Liver (tissue), 8 donors: ENCODE measurements at regions not wholly inside any gene's neighbourhood (a gene's known extent, or its start where the extent isn't known, plus 50 kb on each side); places are given as distances from the start of the nearest gene placed in this dataset.

ENCODE experiments used
- DNase-seq: peaks from one replicate; pipeline ENCODE4 v3.0.0-alpha.2; 2017; ENCODE audit warnings: low spot score
- H3K27ac ChIP-seq, 2 donors: one replicate each; pipeline ENCODE4 v1.7.0; 2013; ENCODE audit warnings: inconsistent platforms in 2 of 2, low read length in 2 of 2, control low read depth in 1 of 2, low read depth in 1 of 2, mild to moderate bottlenecking in 1 of 2
- H3K27me3 ChIP-seq, 4 donors: one replicate each; pipeline versions ENCODE4 v1.6.1 to v1.7.0; 2013; ENCODE audit warnings: low read length in 3 of 4, inconsistent platforms in 1 of 4, mild to moderate bottlenecking in 1 of 4, moderate library complexity in 1 of 4; ENCODE audit not compliant: control insufficient read depth in 4 of 4, insufficient read depth in 4 of 4
- H3K36me3 ChIP-seq, 4 donors: one replicate each; pipeline versions ENCODE4 v1.6.1 to v1.7.0; 2013; ENCODE audit warnings: low read length in 3 of 4, mild to moderate bottlenecking in 3 of 4, low read depth in 1 of 4, moderate library complexity in 1 of 4; ENCODE audit not compliant: control insufficient read depth in 4 of 4, insufficient read depth in 3 of 4
- H3K4me1 ChIP-seq, 4 donors: one replicate each; pipeline versions ENCODE4 v1.6.1 to v1.7.0; 2013; ENCODE audit warnings: low read length in 3 of 4, mild to moderate bottlenecking in 3 of 4, moderate library complexity in 1 of 4; ENCODE audit not compliant: control insufficient read depth in 4 of 4, insufficient read depth in 4 of 4
- H3K4me3 ChIP-seq, 3 donors: one replicate each; pipeline versions ENCODE4 v1.6.1 to v1.7.0; 2013; ENCODE audit warnings: low read length in 3 of 3, control low read depth in 1 of 3, low read depth in 1 of 3, mild to moderate bottlenecking in 1 of 3
- H3K9ac ChIP-seq, 2 donors: one replicate each; pipeline ENCODE4 v1.7.0; 2013; ENCODE audit warnings: low read length in 2 of 2, mild to moderate bottlenecking in 2 of 2, moderate library complexity in 2 of 2, control low read depth in 1 of 2, low read depth in 1 of 2
- H3K9me3 ChIP-seq, 4 donors: one replicate each; pipeline versions ENCODE4 v1.6.1 to v1.7.0; 2013; ENCODE audit warnings: low read length in 3 of 4; ENCODE audit not compliant: control insufficient read depth in 4 of 4
- ATF3 ChIP-seq: IDR thresholded peaks from 2 replicates; pipeline ENCODE4 v1.6.1; 2016; ENCODE audit warnings: antibody characterized with exemption
- CTCF ChIP-seq: fragments of 150-350 bp; IDR thresholded peaks from 2 replicates; pipeline ENCODE4 v1.5.1; 2017; ENCODE audit warnings: improper control_type of control experiment, low read depth, low read length; ENCODE audit not compliant: missing input control
- EGR1 ChIP-seq, 2 donors: IDR thresholded peaks; 2 replicates each; pipeline ENCODE4 v1.6.1; 2016 to 2018; ENCODE audit warnings: antibody characterized with exemption in 2 of 2, low read depth in 2 of 2
- FOXA1 ChIP-seq: IDR thresholded peaks from 2 replicates; pipeline ENCODE4 v1.6.1; 2016; ENCODE audit warnings: antibody characterized with exemption
- FOXA2 ChIP-seq: IDR thresholded peaks from 2 replicates; pipeline ENCODE4 v1.6.1; 2016; ENCODE audit warnings: antibody characterized with exemption
- GABPA ChIP-seq, 2 donors: IDR thresholded peaks in 1 of 2; conservative IDR thresholded peaks in 1 of 2; 2 replicates each; pipeline ENCODE4 v1.6.1; 2016; ENCODE audit warnings: antibody characterized with exemption in 2 of 2, mild to moderate bottlenecking in 1 of 2, moderate library complexity in 1 of 2
- HNF4A ChIP-seq, 2 donors: conservative IDR thresholded peaks; 2 replicates each; pipeline ENCODE4 v1.6.1; 2016; ENCODE audit warnings: antibody characterized with exemption in 2 of 2, mild to moderate bottlenecking in 2 of 2
- HNF4G ChIP-seq: IDR thresholded peaks from 2 replicates; pipeline ENCODE4 v1.6.1; 2016; ENCODE audit warnings: antibody characterized with exemption
- JUND ChIP-seq, 2 donors: IDR thresholded peaks; 2 replicates each; pipeline ENCODE4 v1.6.1; 2016; ENCODE audit warnings: antibody characterized with exemption in 2 of 2
- MAX ChIP-seq: IDR thresholded peaks from 2 replicates; pipeline ENCODE4 v1.6.1; 2016; ENCODE audit warnings: antibody characterized with exemption
- NR2F2 ChIP-seq: IDR thresholded peaks from 2 replicates; pipeline ENCODE4 v1.6.1; 2016; ENCODE audit warnings: antibody characterized with exemption
- RAD21 ChIP-seq, 2 donors: IDR thresholded peaks; 2 replicates each; pipeline ENCODE4 v1.6.1; 2016; ENCODE audit warnings: antibody characterized with exemption in 2 of 2, mild to moderate bottlenecking in 2 of 2
- REST ChIP-seq: IDR thresholded peaks from 2 replicates; pipeline ENCODE4 v1.6.1; 2016; ENCODE audit warnings: antibody characterized with exemption, mild to moderate bottlenecking
- RXRA ChIP-seq, 2 donors: IDR thresholded peaks; 2 replicates each; pipeline ENCODE4 v1.6.1; 2017 to 2018; ENCODE audit warnings: antibody characterized with exemption in 2 of 2, mild to moderate bottlenecking in 1 of 2
- SP1 ChIP-seq: IDR thresholded peaks from 2 replicates; pipeline ENCODE4 v1.6.1; 2018; ENCODE audit warnings: antibody characterized with exemption, mild to moderate bottlenecking
- TAF1 ChIP-seq: conservative IDR thresholded peaks from 2 replicates; pipeline ENCODE4 v1.6.1; 2016; ENCODE audit warnings: antibody characterized with exemption, mild to moderate bottlenecking
- YY1 ChIP-seq: IDR thresholded peaks from 2 replicates; pipeline ENCODE4 v1.6.1; 2016; ENCODE audit warnings: antibody characterized with exemption, mild to moderate bottlenecking
- ZBTB33 ChIP-seq: IDR thresholded peaks from 2 replicates; pipeline ENCODE4 v1.6.1; 2016; ENCODE audit warnings: antibody characterized with exemption
- WGBS: extraction: QIAGEN DNeasy Blood & Tissue Kit; methylation state at CpG from one replicate; pipeline ENCODE4 v1.1.7; 2013; 5-methylcytosine and 5-hydroxymethylcytosine counted together
- donor health status: healthy.
- donor health status: healthy.
- donor health status: healthy.
- donor health status: healthy.
- donor health status: healthy.

- Histone ChIP-seq H3K9me3 (peaks cover 0 to 2% (median 0%) of the 10 kb centered on the region in 4 donors), H3K4me3 (no peak overlapping the region), H3K27me3 (no peaks in the 10 kb centered on the region), H3K9ac (no peak overlapping the region), H3K4me1 (no peaks in the 10 kb centered on the region), H3K36me3 (no peaks in the 10 kb centered on the region), H3K27ac (no peak overlapping the region)
- no peak for TF ChIP-seq FOXA2
- no peak for TF ChIP-seq SP1
- TF ChIP-seq EGR1 (IDR thresholded peaks at IDR 0.05; ENCODE audit: low read depth in 2 of 2): no peak
- no peak for TF ChIP-seq TAF1
- TF ChIP-seq REST: no peak
- TF ChIP-seq YY1: no peak
- no peak for TF ChIP-seq ATF3
- TF ChIP-seq RAD21 (IDR thresholded peaks at IDR 0.05): no peak
- TF ChIP-seq GABPA (IDR thresholded peaks at IDR 0.05 in 1 of 2, conservative IDR thresholded peaks at IDR 0.05 in 1 of 2): no peak
- TF ChIP-seq CTCF: no peak
- no peak for TF ChIP-seq ZBTB33
- TF ChIP-seq HNF4A (conservative IDR thresholded peaks at IDR 0.05): no peak
- no peak for TF ChIP-seq RXRA (IDR thresholded peaks at IDR 0.05)
- no peak for TF ChIP-seq NR2F2
- no peak for TF ChIP-seq MAX
- TF ChIP-seq HNF4G: no peak
- TF ChIP-seq FOXA1: no peak
- TF ChIP-seq JUND (IDR thresholded peaks at IDR 0.05): no peak
- no peak for DNase-seq
Observed at GRCh38 chr5:161201558-161201957, 345.0 kb downstream of the GABRB2 start.

- no peaks in the 10 kb centered on the region for H3K27me3 ChIP-seq
- H3K9me3 ChIP-seq: no peaks in the 10 kb centered on the region
- H3K9ac ChIP-seq: no peak overlapping the region
- H3K4me1 ChIP-seq: no peaks in the 10 kb centered on the region
- H3K4me3 ChIP-seq: no peak overlapping the region
- 77% methylated on average over 2 of the region's 2 CpGs for WGBS
- no peak overlapping the region for H3K27ac ChIP-seq
- no peaks in the 10 kb centered on the region for H3K36me3 ChIP-seq
- DNase-seq: no peak
- TF ChIP-seq MAX (no peak), FOXA1 (no peak), ZBTB33 (no peak), JUND (IDR thresholded peaks at IDR 0.05) (no peak), ATF3 (no peak), CTCF (no peak), NR2F2 (no peak), EGR1 (IDR thresholded peaks at IDR 0.05; ENCODE audit: low read depth in 2 of 2) (no peak), SP1 (no peak), GABPA (IDR thresholded peaks at IDR 0.05 in 1 of 2, conservative IDR thresholded peaks at IDR 0.05 in 1 of 2) (no peak), YY1 (no peak)
Observed at GRCh38 chr5:161190778-161191177, 338.8 kb upstream of the ATP10B start.
